ENCODE measurements at regions not wholly inside any gene's neighbourhood (a gene's known extent, or its start where the extent isn't known, plus 50 kb on each side); places are given as distances from the start of the nearest gene placed in this dataset.

DNA sequence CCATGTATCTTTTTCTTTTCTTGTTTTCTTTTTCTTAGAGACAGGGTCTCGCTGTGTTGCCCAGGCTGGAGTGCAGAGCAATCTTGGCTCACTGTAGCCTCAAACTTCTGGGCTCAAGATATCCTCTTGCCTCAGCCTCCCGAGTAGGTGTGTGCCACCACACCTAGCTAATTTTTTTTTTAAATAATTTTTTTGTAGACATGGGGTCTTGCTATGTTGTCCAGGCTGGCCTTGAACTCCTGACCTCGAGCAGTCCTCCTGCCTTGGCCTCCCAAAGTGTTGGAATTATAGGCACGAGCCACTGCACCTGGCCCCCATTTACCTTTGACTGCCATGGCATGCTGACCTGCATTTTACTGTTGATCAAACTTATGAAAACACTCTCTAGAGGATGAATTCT lies 198.6 kb downstream of the SOX4 start:
- TF ChIP-seq, protein P1, sequence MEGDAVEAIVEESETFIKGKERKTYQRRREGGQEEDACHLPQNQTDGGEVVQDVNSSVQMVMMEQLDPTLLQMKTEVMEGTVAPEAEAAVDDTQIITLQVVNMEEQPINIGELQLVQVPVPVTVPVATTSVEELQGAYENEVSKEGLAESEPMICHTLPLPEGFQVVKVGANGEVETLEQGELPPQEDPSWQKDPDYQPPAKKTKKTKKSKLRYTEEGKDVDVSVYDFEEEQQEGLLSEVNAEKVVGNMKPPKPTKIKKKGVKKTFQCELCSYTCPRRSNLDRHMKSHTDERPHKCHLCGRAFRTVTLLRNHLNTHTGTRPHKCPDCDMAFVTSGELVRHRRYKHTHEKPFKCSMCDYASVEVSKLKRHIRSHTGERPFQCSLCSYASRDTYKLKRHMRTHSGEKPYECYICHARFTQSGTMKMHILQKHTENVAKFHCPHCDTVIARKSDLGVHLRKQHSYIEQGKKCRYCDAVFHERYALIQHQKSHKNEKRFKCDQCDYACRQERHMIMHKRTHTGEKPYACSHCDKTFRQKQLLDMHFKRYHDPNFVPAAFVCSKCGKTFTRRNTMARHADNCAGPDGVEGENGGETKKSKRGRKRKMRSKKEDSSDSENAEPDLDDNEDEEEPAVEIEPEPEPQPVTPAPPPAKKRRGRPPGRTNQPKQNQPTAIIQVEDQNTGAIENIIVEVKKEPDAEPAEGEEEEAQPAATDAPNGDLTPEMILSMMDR (IDR thresholded peaks at IDR 0.05), result no peak
- TF ChIP-seq POLR2AphosphoS5 (IDR thresholded peaks at IDR 0.05; ENCODE audit: low read depth, low read length), result no peak
